ENCODE measurements at regions not wholly inside any gene's neighbourhood (a gene's known extent, or its start where the extent isn't known, plus 50 kb on each side); places are given as distances from the start of the nearest gene placed in this dataset.

GRCh38 chr21:31599563-31599962 lies 59.9 kb upstream of the SOD1 start:
- TF ChIP-seq RAD21 (CRISPR knock-in tag; conservative IDR thresholded peaks at IDR 0.05 in 1 of 2, IDR thresholded peaks at IDR 0.05 in 1 of 2) (no peak), POLR2A (conservative IDR thresholded peaks at IDR 0.05) (no peak), ZBTB1 (CRISPR knock-in tag; IDR thresholded peaks at IDR 0.05; ENCODE audit: borderline replicate concordance, low read depth) (no peak), SAP30 (IDR thresholded peaks at IDR 0.05; ENCODE audit: borderline replicate concordance, insufficient read depth, low read depth, low read length, poor library complexity, severe bottlenecking) (no peak), JUN (IDR thresholded peaks at IDR 0.05; ENCODE audit: borderline replicate concordance, low read depth, low read length) (no peak), JUN (CRISPR knock-in tag; IDR thresholded peaks at IDR 0.05; ENCODE audit: borderline replicate concordance) (no peak), E4F1 (CRISPR knock-in tag; IDR thresholded peaks at IDR 0.05; ENCODE audit: borderline replicate concordance) (no peak), NCOA1 (IDR thresholded peaks at IDR 0.05; ENCODE audit: low read depth) (no peak), MAZ (CRISPR knock-in tag; conservative IDR thresholded peaks at IDR 0.05 in 1 of 2, IDR thresholded peaks at IDR 0.05 in 1 of 2) (no peak), SNAPC5 (CRISPR knock-in tag; IDR thresholded peaks at IDR 0.05) (no peak), SETDB1 (IDR thresholded peaks at IDR 0.05; ENCODE audit: low read length) (no peak), BRD9 (IDR thresholded peaks at IDR 0.05; ENCODE audit: low read depth, partially characterized antibody) (no peak), EP300 (IDR thresholded peaks at IDR 0.05; ENCODE audit: low read length) (no peak), CTCF (IDR thresholded peaks at IDR 0.05 in 2 of 3, conservative IDR thresholded peaks at IDR 0.05 in 1 of 3; ENCODE audit: insufficient read depth in 2 of 3, low read depth in 1 of 3, low read length in 3 of 3) (no peak)
